Neural progenitor cell (in vitro differentiated cells): ENCODE measurements at regions not wholly inside any gene's neighbourhood (a gene's known extent, or its start where the extent isn't known, plus 50 kb on each side); places are given as distances from the start of the nearest gene placed in this dataset.

Source experiments
- CTCF ChIP-seq: fragments of 200-600 bp; sonication (generic); IDR thresholded peaks from 2 replicates; pipeline ENCODE4 v1.5.1; 2017; ENCODE audit warnings: antibody characterized with exemption, mild to moderate bottlenecking
- EZH2 ChIP-seq: fragments of 200-600 bp; sonication (generic); IDR thresholded peaks from 2 replicates; pipeline ENCODE4 v1.6.1; 2017; ENCODE audit warnings: antibody characterized with exemption, mild to moderate bottlenecking, moderate library complexity

DNA sequence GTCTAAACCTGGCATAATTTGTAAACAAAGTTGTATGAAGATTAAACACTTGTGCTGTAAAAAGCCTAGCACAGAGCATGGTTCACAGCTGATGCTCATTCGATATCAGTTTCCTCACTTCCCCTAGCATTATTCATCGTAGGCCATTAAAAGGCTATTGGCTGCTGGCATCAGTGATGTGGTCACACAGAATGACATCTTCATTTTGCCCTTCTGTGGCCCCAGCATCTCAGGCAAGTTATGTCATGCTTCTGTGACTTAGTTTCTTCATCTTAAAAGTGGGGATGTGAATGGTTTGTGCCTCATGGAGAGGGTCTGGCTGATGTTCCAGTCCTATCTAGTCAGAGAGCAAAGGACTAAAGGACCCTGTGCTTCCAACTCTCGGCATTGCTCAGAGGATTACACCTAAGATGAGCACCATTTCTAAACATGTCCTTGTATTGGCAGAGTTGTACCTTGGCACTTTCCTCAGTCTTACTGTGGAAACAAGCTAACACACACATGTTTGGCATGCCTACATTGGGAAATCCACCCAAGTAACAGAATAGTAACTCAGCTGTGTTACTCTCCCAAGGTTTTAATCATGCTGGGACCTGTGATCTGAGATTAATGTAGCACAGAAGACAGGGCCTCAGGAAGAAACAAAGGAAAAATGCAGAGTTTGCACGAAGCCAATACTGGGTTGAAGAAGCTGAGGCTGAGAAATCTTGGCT is 83.5 kb upstream of the OR9Q1 start:
- no peak for TF ChIP-seq CTCF
- no peak for TF ChIP-seq EZH2
